ENCODE measurements at regions not wholly inside any gene's neighbourhood (a gene's known extent, or its start where the extent isn't known, plus 50 kb on each side); places are given as distances from the start of the nearest gene placed in this dataset.

DNA sequence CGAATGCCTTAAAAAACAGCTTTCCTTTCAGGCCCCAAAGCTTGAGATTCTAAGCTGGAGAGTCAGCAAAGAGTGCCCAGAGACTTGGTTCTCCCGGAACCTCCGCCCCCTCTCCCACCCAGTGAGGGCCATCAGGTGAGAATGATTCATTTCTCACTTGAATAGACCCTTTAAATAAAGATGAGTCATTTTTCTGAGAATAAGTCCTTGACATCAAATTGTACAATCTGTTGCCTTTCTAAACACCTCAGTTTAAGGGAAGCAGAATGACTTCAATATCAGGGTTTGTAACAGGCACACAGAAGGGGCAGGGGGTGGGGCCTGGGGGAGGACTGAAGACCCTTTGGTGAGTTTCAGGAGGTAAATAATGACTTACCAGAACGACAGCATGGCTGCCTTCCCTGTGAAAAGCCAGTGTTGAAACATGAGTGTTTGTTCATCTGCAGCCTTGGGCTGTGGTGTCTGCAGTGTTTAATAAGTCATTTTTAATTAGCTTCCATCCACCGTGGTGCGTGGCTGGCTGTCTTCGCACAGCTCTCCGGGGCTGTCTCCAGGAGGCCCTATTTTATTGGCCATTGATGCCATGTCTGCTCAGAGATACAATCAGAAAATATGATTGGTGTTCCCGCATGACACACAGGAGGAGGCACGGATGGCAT is 134.9 kb upstream of the ZNF236 start:
- no peak for TF ChIP-seq POLR2A (IDR thresholded peaks at IDR 0.05; ENCODE audit: low read depth, low read length)
- TF ChIP-seq POLR2AphosphoS5 (IDR thresholded peaks at IDR 0.05; ENCODE audit: low read depth, low read length), result no peak
- TF ChIP-seq TAF1 (IDR thresholded peaks at IDR 0.05; ENCODE audit: borderline replicate concordance, low read depth, low read length), result no peak
